Neural cell (in vitro differentiated cells): ENCODE measurements at regions not wholly inside any gene's neighbourhood (a gene's known extent, or its start where the extent isn't known, plus 50 kb on each side); places are given as distances from the start of the nearest gene placed in this dataset.

Source experiments
- TAF1 ChIP-seq: IDR thresholded peaks from 2 replicates; pipeline ENCODE4 v1.6.1; 2012; ENCODE audit warnings: low read depth
- TF ChIP-seq, protein P1 (sequence below): fragments of 450-650 bp; IDR thresholded peaks from 2 replicates; pipeline ENCODE4 v1.5.1; 2014; ENCODE audit warnings: antibody characterized with exemption, mild to moderate bottlenecking, moderate library complexity; ENCODE audit not compliant: poor library complexity, severe bottlenecking
- TF ChIP-seq, protein P2 (sequence below): IDR thresholded peaks from 2 replicates; pipeline ENCODE4 v1.6.1; 2012; ENCODE audit warnings: borderline replicate concordance

DNA sequence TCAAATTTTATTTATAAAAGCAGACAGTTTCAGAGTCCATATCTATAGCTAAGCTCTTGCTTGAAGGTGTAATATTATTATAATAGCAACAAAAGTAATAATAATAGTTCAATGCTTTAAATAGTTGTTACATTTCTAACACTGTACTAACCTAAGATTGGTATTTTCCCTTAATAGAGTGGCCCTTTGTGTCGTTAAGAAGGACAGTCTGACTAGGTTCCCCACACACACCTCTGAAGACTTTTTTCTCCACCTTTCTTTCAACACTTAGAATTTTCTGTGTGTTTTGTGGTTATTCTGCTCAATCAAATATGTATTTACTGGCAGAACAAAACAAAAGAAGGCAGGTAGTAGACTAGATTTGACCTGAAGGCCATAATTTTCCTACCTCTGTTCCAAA is 223.2 kb upstream of the ACO1 start:
- TF ChIP-seq, protein P1, sequence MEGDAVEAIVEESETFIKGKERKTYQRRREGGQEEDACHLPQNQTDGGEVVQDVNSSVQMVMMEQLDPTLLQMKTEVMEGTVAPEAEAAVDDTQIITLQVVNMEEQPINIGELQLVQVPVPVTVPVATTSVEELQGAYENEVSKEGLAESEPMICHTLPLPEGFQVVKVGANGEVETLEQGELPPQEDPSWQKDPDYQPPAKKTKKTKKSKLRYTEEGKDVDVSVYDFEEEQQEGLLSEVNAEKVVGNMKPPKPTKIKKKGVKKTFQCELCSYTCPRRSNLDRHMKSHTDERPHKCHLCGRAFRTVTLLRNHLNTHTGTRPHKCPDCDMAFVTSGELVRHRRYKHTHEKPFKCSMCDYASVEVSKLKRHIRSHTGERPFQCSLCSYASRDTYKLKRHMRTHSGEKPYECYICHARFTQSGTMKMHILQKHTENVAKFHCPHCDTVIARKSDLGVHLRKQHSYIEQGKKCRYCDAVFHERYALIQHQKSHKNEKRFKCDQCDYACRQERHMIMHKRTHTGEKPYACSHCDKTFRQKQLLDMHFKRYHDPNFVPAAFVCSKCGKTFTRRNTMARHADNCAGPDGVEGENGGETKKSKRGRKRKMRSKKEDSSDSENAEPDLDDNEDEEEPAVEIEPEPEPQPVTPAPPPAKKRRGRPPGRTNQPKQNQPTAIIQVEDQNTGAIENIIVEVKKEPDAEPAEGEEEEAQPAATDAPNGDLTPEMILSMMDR: no peak
- no peak for TF ChIP-seq TAF1
- TF ChIP-seq, protein P2, sequence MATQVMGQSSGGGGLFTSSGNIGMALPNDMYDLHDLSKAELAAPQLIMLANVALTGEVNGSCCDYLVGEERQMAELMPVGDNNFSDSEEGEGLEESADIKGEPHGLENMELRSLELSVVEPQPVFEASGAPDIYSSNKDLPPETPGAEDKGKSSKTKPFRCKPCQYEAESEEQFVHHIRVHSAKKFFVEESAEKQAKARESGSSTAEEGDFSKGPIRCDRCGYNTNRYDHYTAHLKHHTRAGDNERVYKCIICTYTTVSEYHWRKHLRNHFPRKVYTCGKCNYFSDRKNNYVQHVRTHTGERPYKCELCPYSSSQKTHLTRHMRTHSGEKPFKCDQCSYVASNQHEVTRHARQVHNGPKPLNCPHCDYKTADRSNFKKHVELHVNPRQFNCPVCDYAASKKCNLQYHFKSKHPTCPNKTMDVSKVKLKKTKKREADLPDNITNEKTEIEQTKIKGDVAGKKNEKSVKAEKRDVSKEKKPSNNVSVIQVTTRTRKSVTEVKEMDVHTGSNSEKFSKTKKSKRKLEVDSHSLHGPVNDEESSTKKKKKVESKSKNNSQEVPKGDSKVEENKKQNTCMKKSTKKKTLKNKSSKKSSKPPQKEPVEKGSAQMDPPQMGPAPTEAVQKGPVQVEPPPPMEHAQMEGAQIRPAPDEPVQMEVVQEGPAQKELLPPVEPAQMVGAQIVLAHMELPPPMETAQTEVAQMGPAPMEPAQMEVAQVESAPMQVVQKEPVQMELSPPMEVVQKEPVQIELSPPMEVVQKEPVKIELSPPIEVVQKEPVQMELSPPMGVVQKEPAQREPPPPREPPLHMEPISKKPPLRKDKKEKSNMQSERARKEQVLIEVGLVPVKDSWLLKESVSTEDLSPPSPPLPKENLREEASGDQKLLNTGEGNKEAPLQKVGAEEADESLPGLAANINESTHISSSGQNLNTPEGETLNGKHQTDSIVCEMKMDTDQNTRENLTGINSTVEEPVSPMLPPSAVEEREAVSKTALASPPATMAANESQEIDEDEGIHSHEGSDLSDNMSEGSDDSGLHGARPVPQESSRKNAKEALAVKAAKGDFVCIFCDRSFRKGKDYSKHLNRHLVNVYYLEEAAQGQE: no peak
